NCI-H1092 (cell line): ENCODE measurements at regions not wholly inside any gene's neighbourhood (a gene's known extent, or its start where the extent isn't known, plus 50 kb on each side); places are given as distances from the start of the nearest gene placed in this dataset.

Experiments used
- DNase-seq: peaks from one replicate; lab custom pipeline; 2025; lab: John Stamatoyannopoulos, UW

DNA sequence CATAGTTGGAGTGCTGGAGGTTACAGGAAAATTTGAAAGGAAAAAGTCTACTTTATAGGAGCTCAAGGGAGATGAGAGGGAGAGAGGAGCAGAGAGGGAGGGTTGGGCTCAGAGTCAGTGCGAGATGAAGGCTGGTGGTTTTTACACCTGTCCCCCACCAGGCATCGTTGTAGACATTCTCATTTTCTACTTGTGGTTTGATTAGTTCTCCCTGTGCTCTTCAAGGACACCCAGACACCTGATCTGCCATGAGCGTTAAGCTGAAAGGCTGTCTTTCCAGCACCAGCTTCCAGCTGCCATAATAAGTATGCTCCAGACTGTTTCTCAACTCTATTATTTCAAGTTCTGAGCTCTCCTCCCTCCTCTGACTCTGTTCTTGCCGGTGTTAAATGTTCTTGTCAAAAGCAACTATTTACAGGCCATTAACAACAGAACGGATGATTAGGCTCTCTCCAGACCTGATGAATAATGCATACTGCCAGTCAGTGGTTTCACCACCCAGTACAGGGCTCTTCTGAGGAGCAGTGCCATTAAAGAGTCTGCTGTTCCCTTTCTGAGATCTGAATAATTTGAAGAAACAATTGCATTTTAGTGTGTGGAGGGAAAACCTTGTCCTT lies 514.6 kb upstream of the MCTP2 start:
- DNase-seq: no peak

DNA sequence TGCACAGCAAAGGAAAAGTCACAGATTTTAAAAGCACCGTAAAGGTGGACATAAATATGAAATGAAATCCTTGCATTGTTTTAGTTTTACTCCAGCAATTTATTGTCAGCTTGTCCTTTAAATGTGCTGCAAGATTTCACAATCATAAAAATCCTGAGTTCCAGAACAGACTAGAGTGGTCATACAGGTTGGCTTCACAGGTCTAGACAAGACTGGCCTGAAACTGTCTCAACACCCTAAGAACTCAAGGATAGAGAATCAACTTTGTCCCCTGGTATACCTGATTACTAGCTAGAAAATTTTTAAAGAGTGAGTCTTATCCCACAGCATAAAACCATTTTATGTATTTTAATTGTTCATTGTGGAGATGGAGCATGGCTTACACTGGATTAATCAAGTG lies 521.7 kb upstream of the MCTP2 start:
- DNase-seq: no peak

DNA sequence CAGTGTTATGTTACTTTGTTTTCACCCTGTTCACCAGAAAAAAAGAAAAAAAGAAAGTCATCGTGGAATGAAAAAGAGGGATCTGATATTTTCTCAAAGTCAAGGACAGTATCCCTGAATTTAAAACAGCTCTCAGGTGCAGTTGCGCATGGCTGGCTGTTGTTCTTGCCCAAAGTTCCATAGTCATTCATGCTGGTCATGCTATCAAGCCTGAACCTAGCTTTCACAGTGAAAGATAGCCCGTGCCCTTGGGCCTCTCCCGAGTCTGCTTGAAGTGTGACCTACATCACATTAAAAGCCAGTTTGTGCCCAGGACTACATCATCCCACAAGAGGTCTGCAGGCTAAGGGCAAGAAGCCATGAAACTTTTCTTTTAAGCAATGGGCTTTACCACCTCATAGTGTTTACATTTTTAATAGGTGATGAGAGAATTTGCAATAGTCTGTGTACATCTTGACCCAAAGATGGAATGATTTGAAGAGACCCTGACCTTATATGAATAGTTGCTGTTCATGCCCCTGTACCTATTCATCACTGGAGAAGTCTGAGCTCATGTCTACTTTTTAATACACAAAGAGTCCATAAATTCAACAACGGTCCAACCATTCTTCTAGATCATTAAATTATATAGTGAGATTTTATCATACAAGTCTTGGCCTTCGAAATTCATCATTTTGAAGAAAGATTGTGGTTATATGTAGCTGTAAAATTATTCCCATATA lies 522.5 kb upstream of the MCTP2 start:
- DNase-seq: no peak

DNA sequence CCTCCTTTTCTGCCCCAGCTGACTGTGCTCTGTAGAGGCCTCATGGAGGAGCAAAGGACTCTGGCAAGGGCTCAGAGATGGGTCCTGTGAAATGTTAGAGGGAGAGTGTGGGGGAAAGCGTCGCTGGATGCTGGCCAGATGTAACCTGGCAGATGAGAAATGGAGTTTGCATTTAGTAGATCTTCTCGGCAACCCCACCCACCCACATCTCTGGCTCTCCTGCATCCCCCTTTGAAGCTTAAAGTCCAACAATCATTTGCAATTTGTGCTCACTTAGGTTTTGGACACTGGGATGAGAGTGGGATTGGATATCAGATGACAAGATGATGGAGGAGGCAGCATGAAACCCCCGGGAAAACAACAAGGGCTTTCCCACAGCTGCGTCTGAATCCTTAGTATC lies 523.6 kb upstream of the MCTP2 start:
- DNase-seq: no peak

DNA sequence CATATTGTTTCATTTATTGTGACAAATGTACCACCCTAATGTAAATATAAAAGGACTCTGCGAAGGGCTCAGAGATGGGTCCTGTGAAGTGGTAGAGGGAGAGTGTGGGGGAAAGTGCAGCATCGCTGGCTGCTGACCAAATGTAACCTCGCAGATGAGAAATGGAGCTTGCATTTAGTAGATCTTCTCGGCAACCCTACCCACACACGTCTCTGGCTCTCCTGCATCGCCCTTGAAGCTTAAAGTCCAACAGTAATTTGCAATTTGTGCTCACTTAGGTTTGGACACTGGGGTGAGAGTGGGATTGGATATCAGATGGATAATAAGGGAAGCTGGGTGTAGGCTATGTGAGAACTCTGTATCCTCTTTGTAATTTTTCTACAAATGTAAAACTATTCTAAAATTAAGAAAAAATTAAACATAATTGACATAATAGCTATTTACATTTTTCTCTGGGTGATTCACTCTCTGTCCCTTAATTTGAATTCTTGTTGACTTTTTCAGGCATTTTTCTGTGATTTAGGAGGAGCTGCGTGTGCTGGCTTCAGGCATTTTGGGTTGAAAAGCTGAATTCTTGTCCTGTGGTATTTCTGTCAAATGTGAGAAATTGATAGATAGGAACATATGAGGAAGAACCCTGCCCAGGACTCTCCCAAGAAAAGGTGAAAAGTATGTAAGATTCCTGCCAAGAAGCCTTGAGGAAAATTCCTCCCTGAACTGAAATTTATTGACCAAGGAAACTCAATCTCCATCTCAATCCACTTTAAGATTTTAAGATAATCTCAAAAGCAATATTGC lies 524.7 kb upstream of the MCTP2 start:
- DNase-seq: no peak

DNA sequence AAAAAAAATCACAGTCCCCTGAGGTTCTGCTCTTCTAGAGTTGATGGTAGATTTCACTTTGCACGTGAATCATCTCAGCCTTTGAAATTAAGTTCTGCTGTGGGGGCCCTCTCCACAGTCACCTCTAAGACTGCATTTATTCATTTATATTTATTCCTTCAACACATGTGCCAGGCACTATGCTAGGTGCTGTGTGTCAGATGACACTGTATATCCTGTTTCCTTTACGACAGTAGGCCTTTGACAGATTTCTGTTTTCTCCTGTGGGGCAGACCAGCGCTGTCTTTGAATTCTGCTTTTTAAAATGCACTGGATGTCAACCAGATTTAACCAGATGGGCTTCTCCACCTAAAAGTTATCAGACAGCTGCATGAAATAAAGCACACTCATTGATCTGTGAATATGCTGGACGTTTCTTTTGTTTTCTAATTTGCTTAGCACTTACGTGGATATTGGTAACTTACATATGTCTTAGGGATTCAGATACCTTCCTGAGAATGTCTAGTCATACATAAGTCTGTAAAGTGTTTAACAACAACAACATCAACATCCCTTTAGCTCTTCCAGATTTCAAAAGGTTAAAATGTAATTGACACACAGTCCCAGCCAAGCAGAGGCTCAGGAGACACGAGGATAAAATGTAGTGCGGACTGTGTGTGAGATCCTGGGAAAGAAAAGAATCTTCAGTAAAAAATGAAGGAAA lies 525.5 kb upstream of the MCTP2 start:
- no peak for DNase-seq

DNA sequence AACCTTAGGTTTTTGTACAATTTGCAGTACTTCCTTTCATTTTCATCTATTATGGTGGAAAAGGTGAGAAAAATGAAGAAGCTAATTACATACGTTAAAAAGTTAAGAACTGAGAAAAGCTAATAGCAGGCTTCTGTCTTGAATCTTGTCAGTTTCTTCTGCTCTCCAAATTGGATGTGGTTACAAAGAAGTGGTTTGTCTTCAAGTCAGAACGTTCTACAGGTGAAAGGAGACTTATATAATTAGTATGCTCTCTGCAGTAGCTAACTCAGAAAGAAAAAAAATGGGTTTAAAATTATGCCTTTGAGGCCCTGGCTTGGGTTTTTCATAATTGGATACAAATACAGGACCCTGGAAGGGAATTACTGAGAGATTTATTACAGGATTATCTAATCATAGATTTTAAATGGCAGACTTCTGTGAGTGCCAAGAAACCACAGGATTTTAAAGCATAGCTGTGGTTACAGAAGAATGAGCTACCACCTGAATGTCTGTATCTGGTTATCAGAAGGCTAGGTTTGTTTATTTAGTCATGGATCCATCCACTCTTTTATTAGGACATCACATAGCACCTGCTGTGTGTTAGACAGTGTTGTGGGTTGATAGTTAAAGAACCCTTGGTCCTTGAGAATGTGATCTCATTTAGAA lies 528.1 kb upstream of the MCTP2 start:
- no peak for DNase-seq

DNA sequence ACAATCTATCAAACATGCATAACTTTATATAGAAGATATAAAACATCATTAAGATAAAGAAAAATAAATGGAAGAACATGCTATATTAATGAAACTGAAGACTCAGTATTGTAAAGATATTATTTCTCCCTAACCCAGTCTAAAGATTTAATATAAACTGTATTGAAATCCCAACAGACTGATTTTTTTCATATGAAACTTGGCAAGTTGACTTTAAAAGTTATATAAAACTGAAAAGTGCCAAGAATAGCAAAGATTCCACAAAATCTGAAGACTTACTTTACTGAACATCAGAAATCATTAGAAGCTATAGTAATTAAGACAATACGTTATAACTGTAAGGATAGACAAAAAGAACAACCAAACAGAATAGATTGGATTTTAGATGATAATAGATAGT lies 531.3 kb upstream of the MCTP2 start:
- no peak for DNase-seq

DNA sequence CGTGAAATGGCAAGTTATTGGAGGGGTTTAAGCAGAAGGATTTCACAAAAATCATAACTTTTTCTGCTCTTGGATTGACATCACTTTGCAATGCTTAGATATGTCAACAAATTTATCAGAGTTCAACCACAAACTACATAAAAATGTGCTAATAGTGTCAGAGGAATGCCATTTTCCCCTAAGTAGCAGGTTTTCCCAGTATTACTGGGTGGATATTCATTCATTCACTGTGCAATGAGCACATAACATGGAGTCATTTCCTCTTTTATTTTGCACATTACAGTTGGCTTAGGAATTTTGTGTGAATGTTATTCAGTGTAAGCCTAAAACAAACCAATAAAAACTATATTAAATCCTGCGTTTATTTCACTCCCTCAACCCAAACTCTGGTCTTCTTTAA lies 537.3 kb upstream of the MCTP2 start:
- no peak for DNase-seq

DNA sequence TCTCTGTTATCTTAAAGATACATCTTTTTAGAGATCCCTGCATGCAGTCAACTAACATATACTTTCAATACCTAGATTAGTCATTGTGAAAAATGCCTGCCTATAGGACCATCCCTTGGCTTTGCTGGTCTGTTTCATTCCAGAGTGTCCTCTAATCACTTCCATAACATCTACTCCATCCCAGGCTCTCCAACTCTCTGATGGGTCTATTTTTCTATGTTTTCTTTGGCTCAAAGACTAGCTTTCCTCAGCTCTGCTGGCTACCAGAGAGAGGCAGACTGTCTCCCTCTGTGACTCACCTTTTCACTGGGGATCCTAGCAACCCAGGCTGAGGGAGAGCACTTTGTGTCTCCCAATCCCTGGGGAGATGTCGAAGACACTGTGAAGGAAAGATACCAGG lies 547.7 kb upstream of the MCTP2 start:
- DNase-seq: no peak

DNA sequence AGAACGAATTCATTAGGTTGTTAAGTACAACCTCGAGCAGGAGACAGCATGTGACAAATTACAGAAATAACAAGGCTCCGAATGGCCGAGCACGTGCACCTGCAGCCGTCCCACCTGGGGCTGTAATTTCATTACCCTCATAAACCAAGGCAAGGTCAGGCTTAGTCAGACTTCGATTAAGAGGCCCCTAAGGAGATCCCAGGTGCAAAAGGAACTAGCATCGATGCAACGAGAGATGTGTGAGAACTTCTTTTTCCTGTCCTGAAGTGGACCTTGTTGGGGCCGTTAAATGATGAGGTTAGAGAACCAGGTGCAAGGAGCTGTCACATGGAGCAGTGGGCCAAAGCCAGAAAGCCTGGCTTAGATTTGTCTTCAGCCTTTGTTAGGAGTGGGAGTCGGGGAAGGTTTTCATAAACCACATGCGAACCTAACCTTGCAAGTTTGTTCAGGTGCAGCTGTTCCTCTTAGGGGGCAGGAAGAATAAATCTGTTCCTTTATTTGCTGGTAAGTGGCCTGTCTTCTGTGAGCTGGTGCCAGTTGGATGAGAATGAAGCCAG lies 559.9 kb upstream of the MCTP2 start:
- no peak for DNase-seq

DNA sequence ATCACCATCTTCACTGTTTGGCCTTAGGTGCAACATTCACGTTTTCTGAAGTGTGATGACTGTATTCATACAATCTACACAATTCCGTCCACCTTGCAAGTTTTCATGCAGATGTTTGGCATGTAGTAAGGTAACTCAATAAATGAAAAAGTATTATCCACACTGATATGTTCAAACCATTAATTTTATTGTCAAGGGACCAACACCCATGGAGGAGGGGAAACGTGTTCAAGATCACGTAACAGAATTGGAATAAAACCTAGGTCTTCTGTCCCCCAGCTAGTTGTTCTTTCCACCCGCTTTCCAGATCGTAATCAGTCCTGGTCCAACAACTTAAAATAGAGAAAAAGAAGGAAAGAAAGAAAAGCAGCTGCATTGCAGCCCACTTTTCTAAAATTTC lies 560.4 kb upstream of the MCTP2 start:
- DNase-seq: no peak

DNA sequence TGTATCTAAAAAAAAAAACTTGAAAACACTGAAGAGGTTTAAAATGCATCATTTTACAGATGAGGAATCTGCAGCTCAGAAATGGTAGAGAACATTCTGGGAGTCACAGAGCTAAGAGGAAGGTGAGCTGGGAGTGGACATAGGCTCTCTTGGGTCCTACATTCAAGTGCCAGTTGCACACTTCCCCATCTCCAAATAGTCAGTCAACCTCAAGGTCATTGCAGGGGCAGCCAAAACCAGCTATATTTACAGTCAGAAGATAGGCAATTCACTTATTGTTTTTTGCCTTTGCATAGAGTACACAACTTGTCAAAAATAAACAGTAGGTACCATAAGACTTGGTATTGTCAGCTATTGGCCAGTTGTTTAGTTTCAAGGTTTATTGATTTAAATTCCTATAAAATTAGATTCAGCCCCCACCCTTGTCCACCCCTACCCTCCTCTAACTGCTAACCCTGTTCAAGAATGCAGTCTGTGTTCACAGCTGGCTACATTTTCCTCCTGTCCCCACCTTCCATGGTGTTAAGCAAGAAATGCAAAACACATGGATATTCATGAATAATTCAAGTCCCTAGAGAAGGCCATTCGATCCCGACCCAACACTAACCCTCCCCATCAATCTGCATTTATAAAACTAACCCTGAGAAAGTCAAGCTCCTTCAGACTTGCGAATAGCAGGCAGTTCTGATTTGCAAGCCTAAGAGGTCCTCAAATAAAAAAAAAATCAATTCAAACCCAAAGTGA lies 567.0 kb upstream of the MCTP2 start:
- DNase-seq: no peak

DNA sequence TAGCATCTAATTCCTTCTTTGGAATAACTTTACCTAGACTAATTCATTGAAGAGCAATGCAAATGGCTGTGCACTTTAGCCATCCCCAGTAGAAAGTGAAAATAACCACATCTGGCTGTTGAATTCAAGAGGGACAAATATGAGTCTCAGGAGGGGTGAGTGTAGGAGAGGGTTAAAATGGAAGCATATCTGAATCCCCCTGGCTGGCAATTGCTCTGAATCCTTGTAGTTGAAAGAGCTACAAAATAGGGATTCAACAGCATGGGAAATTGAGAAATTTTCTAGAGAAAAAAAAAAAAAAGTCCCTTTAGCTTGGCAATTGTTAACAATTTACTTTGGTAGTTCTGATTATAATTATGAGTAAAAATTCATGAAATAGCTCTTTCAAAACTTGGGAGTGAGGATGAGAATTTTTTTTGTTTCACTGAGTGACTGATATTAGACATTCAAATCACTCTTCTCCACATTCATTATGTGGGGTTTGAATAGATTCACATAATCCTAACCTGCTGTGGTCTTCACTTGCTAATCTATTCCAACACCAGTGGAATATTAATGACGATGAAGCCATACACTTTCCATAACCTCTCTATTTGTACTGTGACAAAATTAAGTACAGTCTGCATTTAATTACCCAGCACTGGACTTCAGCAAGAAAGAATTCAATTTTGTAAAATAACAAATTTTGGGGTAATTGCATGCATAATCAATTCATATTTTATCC lies 569.0 kb upstream of the MCTP2 start:
- DNase-seq: no peak

DNA sequence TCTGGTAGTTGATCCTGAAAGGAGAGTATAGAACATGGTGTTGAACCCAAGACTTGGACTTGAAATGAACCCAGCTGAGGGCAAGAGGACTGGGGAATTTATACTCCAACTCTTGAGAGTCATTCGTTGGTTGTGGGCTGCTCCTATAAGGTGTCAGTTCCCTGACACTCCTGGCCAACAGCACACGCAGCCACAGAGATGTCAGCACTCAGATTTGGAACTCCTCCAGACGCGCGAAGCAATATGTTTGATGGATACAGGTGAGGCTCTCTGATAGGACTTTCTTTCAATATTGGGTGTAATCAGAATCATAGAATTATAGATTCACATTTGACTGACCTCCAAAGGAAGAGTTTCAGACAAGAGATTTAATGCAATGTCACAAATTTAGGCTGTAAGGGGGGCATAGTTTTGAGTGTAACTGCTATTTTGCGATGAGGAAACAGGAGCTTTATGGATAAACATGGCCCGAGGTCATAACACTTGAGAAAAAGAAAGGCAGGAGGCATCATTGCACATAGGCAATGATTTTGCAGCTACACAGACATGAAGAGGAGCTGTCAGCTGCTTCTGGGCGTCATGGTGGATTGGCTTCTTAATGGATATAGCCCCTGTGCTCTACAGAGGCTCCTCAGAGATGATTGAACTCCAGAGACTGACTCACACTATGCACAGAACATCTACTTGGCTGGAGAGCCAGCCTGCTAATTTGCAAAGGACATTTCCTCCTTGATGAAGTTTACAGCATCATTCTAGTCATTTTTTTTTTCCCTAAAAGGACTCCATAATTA lies 569.2 kb upstream of the RGMA start:
- DNase-seq: no peak

DNA sequence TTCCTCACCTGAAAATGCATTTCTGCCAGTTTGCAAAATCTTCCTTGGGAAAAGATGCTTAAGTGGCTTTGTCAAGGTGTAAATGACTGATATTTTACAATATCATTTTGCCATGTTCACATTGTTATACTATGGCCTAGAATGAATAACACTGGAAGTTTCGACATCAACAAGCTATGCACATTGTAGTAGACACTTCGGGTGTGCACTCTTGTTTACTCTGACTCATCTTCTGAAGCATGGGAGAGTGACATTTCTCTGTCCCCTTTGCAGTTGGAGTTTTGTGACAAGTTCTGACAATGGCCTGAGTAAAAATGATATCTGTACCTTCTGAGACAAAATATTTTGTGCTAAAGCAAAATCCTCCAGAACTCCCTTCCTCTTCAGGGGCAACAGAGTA lies 567.0 kb upstream of the RGMA start:
- no peak for DNase-seq

DNA sequence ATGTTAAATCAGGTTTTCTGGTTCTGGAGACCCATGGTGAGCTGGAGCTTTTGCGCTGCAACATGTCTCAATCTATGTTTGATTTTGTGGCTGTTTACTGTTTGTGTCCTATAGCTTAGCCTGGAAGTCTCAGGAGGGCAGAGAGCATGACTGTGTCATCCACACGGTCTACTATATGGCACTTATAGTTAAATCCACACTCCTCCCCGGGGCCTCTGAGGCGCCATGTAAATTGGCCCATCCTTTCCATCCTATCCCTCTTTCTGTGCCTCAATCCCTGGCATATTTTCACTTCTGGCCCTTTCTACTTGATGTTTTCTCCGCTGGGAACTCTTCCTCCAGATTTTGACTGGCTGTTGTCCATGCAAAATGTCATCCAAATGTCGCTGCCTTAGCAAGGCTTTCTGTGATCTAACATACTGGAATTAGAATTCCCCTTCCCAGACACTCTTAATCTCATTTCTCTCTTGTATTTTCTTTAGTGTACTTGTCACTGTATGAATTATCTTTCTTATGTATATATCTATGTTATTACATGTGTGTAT lies 560.8 kb upstream of the RGMA start:
- DNase-seq: no peak

DNA sequence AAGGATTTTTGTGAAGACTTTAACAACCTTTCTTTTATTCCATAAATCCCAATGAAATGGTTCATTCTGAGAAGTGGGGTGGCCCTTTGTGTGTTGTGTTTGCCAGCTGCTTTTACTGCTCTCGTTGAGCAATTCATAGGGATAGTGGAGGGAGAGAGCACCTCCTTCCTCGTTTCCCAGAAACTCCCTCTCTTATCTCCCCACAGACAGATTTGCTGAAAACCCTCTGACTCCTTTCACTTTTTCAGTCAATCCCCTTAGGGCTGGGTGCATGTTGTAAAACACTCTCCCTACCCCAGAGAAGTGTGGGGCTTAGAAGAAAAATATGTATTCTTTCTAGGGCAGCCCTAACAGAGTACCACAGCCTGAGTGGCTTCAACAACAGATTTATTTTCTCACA lies 557.2 kb upstream of the RGMA start:
- no peak for DNase-seq

DNA sequence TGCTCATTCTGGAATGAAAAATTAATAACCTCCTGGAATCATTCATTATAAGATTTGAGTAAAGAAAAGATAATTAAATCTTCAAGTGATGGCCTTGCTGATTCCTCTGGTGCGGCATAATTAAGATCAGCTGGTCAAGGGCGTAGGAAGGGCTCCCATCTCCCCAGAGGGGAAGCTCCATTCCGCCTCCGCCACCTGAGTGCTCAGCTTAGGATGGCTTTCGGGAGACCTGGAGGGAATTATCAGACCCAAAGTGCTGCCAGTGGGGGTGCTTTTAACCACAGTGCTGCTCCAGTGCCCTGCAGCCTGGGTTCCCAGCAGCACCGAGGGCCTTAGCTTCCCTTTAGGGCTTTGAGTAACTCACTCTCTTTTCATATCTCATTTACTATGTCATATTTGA lies 556.6 kb upstream of the RGMA start:
- no peak for DNase-seq
